ENCODE measurements at regions not wholly inside any gene's neighbourhood (a gene's known extent, or its start where the extent isn't known, plus 50 kb on each side); places are given as distances from the start of the nearest gene placed in this dataset.
A peak's percentile ranks its signal among the peaks of the same experiment; 100 is the strongest.

- H3K27me3 ChIP-seq (ENCODE audit: control insufficient read depth, insufficient read depth, low read length): no peaks in the 10 kb centered on the region
- H3K27ac ChIP-seq (ENCODE audit: insufficient read depth, low read length, poor library complexity, severe bottlenecking): no peak overlapping the region
- H3K4me3 Mint-ChIP-seq: no peak overlapping the region
- H3K27me3 Mint-ChIP-seq: no peaks in the 10 kb centered on the region
- no peak for ATAC-seq (ENCODE audit: low read depth in 2 of 2)
- H3K9me3 Mint-ChIP-seq: no peaks in the 10 kb centered on the region
- no peak for DNase-seq
- no peak overlapping the region for H3K4me3 ChIP-seq (ENCODE audit: low read depth, low read length)
- no peaks in the 10 kb centered on the region for H3K4me1 ChIP-seq (ENCODE audit: control insufficient read depth, insufficient read depth, low read length, poor library complexity, severe bottlenecking)
- H3K9me3 ChIP-seq (ENCODE audit: control insufficient read depth in 2 of 2, low read length in 2 of 2): no peaks in the 10 kb centered on the region
- H3K36me3 Mint-ChIP-seq: no peaks in the 10 kb centered on the region
- no peaks in the 10 kb centered on the region for H3K36me3 ChIP-seq (ENCODE audit: control insufficient read depth, insufficient read depth, low read length)
- H3K27ac Mint-ChIP-seq: no peak overlapping the region
- H3K4me1 Mint-ChIP-seq: no peaks in the 10 kb centered on the region
Measured at GRCh38 chr4:177573507-177573906, 131.3 kb upstream of the AGA start.

DNA sequence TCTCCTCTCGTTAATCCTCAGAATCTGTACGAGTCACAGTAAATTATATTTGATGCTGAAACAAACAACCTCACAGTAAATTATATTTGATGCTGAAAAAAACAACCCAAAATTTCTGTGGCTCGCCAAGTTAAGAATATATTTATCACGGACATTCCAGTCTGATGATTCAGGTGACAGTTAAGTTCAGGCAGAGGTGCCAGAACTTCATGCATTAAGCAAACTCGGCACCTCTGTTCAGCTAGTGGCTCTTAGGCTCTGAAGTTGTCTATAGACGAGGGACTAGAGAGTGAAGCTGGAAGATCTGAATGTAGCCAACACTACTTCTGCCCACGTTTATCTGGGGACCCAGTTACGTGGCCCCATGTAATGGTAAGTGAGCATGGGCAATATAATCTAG, 132.2 kb upstream of the AGA start:
- Histone ChIP-seq H3K4me3 (ENCODE audit: low read depth, low read length) (no peak overlapping the region), H3K4me1 (ENCODE audit: control insufficient read depth, insufficient read depth, low read length, poor library complexity, severe bottlenecking) (no peaks in the 10 kb centered on the region), H3K27ac (ENCODE audit: insufficient read depth, low read length, poor library complexity, severe bottlenecking) (no peak overlapping the region), H3K27me3 (ENCODE audit: control insufficient read depth, insufficient read depth, low read length) (no peaks in the 10 kb centered on the region), H3K9me3 (ENCODE audit: control insufficient read depth in 2 of 2, low read length in 2 of 2) (no peaks in the 10 kb centered on the region), H3K36me3 (ENCODE audit: control insufficient read depth, insufficient read depth, low read length) (no peaks in the 10 kb centered on the region)
- Mint-ChIP-seq H3K9me3 (no peaks in the 10 kb centered on the region), H3K36me3 (no peaks in the 10 kb centered on the region), H3K4me1 (no peaks in the 10 kb centered on the region), H3K27ac (no peak overlapping the region), H3K4me3 (no peak overlapping the region), H3K27me3 (no peaks in the 10 kb centered on the region)
- DNase-seq: no peak
- ATAC-seq (ENCODE audit: low read depth in 2 of 2): no peak

- no peak for DNase-seq
- H3K9me3 ChIP-seq (ENCODE audit: control insufficient read depth in 2 of 2, low read length in 2 of 2): no peaks in the 10 kb centered on the region
- Mint-ChIP-seq H3K4me3 (no peak overlapping the region), H3K4me1 (no peaks in the 10 kb centered on the region), H3K9me3 (no peaks in the 10 kb centered on the region), H3K27ac (no peak overlapping the region), H3K36me3 (no peaks in the 10 kb centered on the region), H3K27me3 (no peaks in the 10 kb centered on the region)
- no peaks in the 10 kb centered on the region for H3K27me3 ChIP-seq (ENCODE audit: control insufficient read depth, insufficient read depth, low read length)
- no peak for ATAC-seq (ENCODE audit: low read depth in 2 of 2)
- H3K27ac ChIP-seq (ENCODE audit: insufficient read depth, low read length, poor library complexity, severe bottlenecking): no peak overlapping the region
- H3K36me3 ChIP-seq (ENCODE audit: control insufficient read depth, insufficient read depth, low read length): no peaks in the 10 kb centered on the region
- no peak overlapping the region for H3K4me3 ChIP-seq (ENCODE audit: low read depth, low read length)
- no peaks in the 10 kb centered on the region for H3K4me1 ChIP-seq (ENCODE audit: control insufficient read depth, insufficient read depth, low read length, poor library complexity, severe bottlenecking)
Measured at GRCh38 chr4:177579649-177580048, 137.4 kb upstream of the AGA start.

DNA sequence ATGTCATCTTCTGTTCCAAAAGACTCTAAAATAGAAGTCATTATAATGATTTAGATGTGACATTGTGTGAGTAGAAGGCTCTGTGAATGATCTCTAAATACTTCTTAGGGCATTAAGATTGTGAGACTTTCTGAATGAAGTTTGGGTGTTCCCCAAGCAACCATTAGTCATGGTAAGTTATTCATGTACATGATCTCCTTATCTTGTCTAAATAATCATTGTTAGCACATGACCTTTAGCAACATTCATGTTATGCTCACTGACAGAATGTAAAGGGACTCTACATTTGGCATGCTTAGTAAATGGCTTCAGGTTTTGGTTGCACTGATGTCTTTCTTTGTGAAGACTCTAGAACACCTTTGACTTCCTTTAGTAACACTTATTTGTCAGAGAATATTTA, 140.8 kb upstream of the AGA start:
- no peak overlapping the region for H3K27ac ChIP-seq (ENCODE audit: insufficient read depth, low read length, poor library complexity, severe bottlenecking)
- no peak overlapping the region for H3K27ac Mint-ChIP-seq
- H3K27me3 ChIP-seq (ENCODE audit: control insufficient read depth, insufficient read depth, low read length): no peaks in the 10 kb centered on the region
- H3K27me3 Mint-ChIP-seq: no peaks in the 10 kb centered on the region
- H3K4me1 Mint-ChIP-seq: no peaks in the 10 kb centered on the region
- no peaks in the 10 kb centered on the region for H3K9me3 Mint-ChIP-seq
- no peaks in the 10 kb centered on the region for H3K36me3 Mint-ChIP-seq
- ATAC-seq (ENCODE audit: low read depth in 2 of 2): no peak
- H3K4me1 ChIP-seq (ENCODE audit: control insufficient read depth, insufficient read depth, low read length, poor library complexity, severe bottlenecking): no peaks in the 10 kb centered on the region
- no peaks in the 10 kb centered on the region for H3K36me3 ChIP-seq (ENCODE audit: control insufficient read depth, insufficient read depth, low read length)
- no peak for DNase-seq
- no peaks in the 10 kb centered on the region for H3K9me3 ChIP-seq (ENCODE audit: control insufficient read depth in 2 of 2, low read length in 2 of 2)
- no peak overlapping the region for H3K4me3 Mint-ChIP-seq
- H3K4me3 ChIP-seq (ENCODE audit: low read depth, low read length): no peak overlapping the region

DNA sequence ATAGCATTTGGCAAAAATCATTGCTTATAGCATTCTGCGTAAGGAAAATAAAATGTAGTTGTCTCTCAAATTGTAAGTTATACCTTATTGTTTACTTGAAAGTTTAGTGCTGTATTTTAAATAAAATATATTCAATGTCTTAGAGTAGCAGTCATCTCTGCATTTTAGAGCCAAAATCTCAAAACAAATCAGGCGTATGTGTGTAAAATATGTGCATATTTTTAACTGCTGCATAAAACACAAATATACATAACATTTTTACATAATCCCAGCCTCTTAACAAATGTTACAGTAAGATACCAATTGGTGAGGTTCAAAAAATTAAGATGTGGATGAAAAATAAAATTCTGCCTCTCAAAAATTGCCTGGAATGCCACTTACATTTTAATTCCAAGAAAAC, 145.8 kb upstream of the AGA start:
- H3K27ac Mint-ChIP-seq: no peak overlapping the region
- H3K4me3 ChIP-seq (ENCODE audit: low read depth, low read length): no peak overlapping the region
- H3K36me3 ChIP-seq (ENCODE audit: control insufficient read depth, insufficient read depth, low read length): no peaks in the 10 kb centered on the region
- H3K27ac ChIP-seq (ENCODE audit: insufficient read depth, low read length, poor library complexity, severe bottlenecking): no peak overlapping the region
- peaks cover 5% of the 10 kb centered on the region for H3K27me3 Mint-ChIP-seq
- no peaks in the 10 kb centered on the region for H3K36me3 Mint-ChIP-seq
- ATAC-seq (ENCODE audit: low read depth in 2 of 2): no peak
- no peak for DNase-seq
- no peaks in the 10 kb centered on the region for H3K9me3 ChIP-seq (ENCODE audit: control insufficient read depth in 2 of 2, low read length in 2 of 2)
- H3K27me3 ChIP-seq (ENCODE audit: control insufficient read depth, insufficient read depth, low read length): no peaks in the 10 kb centered on the region
- no peak overlapping the region for H3K4me3 Mint-ChIP-seq
- H3K4me1 Mint-ChIP-seq: no peaks in the 10 kb centered on the region
- H3K9me3 Mint-ChIP-seq: peaks cover 0 to 2% (median 0%) of the 10 kb centered on the region in 7 donors
- no peaks in the 10 kb centered on the region for H3K4me1 ChIP-seq (ENCODE audit: control insufficient read depth, insufficient read depth, low read length, poor library complexity, severe bottlenecking)

DNA sequence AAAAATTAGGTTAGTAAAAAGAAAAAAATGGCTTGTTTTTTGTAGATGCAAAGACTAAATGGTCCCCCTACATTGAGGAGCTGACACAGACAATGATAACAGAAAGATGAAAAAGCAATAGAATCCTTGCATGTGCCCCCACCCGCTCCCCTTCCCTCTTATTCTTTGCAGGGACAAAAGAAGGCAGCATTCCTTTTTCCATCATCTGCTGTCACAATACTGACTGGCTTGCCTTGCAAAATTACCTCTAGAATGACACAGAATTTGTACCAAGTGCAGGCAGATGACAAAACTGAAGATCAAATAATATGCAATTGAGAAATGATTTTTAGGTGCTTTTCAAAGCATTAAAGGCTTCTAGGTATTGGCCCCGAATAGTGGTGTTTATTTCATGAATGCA, 153.1 kb upstream of the AGA start:
- peaks cover 0 to 2% (median 0%) of the 10 kb centered on the region in 4 donors for H3K4me1 Mint-ChIP-seq
- Histone ChIP-seq H3K27me3 (ENCODE audit: control insufficient read depth, insufficient read depth, low read length) (no peaks in the 10 kb centered on the region), H3K4me1 (ENCODE audit: control insufficient read depth, insufficient read depth, low read length, poor library complexity, severe bottlenecking) (no peaks in the 10 kb centered on the region), H3K36me3 (ENCODE audit: control insufficient read depth, insufficient read depth, low read length) (no peaks in the 10 kb centered on the region), H3K9me3 (ENCODE audit: control insufficient read depth in 2 of 2, low read length in 2 of 2) (no peaks in the 10 kb centered on the region), H3K4me3 (ENCODE audit: low read depth, low read length) (no peak overlapping the region), H3K27ac (ENCODE audit: insufficient read depth, low read length, poor library complexity, severe bottlenecking) (no peak overlapping the region)
- H3K9me3 Mint-ChIP-seq: peaks cover 0 to 4% (median 0%) of the 10 kb centered on the region in 7 donors
- ATAC-seq (ENCODE audit: low read depth in 2 of 2) (no peak), DNase-seq (no peak)
- peaks cover 10% of the 10 kb centered on the region for H3K27me3 Mint-ChIP-seq
- H3K36me3 Mint-ChIP-seq: no peaks in the 10 kb centered on the region
- H3K4me3 Mint-ChIP-seq: no peak overlapping the region
- H3K27ac Mint-ChIP-seq: no peak overlapping the region

DNA sequence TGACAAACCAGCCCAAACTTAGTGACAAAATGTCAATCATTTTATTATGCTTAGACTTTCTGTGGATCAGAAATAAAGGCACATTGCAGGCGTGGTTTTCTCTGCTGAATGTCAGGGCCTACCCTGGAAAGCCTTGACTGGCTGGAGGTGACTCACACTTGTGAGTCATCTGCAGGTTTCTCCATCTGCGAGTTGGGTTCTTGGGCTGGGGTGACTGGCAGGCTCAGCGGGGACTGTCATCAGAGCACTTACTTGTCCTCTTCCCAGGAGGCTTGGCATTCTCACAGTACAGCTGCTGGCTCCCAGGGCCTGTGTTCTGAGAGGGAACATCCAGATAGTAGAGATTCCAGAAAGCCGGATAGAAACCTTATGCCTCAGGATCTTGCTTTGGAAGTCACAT, 153.8 kb upstream of the AGA start:
- H3K27ac Mint-ChIP-seq: no peak overlapping the region
- peaks cover 10% of the 10 kb centered on the region for H3K27me3 Mint-ChIP-seq
- Histone ChIP-seq H3K27me3 (ENCODE audit: control insufficient read depth, insufficient read depth, low read length) (no peaks in the 10 kb centered on the region), H3K9me3 (ENCODE audit: control insufficient read depth in 2 of 2, low read length in 2 of 2) (no peaks in the 10 kb centered on the region), H3K27ac (ENCODE audit: insufficient read depth, low read length, poor library complexity, severe bottlenecking) (no peak overlapping the region), H3K36me3 (ENCODE audit: control insufficient read depth, insufficient read depth, low read length) (no peaks in the 10 kb centered on the region), H3K4me3 (ENCODE audit: low read depth, low read length) (no peak overlapping the region), H3K4me1 (ENCODE audit: control insufficient read depth, insufficient read depth, low read length, poor library complexity, severe bottlenecking) (no peaks in the 10 kb centered on the region)
- ATAC-seq (ENCODE audit: low read depth in 2 of 2) (peak in 1 of 2 donors; percentile 39), DNase-seq (peak in 1 of 3 donors; percentile 34)
- no peaks in the 10 kb centered on the region for H3K36me3 Mint-ChIP-seq
- H3K4me1 Mint-ChIP-seq: peaks cover 0 to 2% (median 0%) of the 10 kb centered on the region in 4 donors
- peaks cover 0 to 4% (median 0%) of the 10 kb centered on the region in 7 donors for H3K9me3 Mint-ChIP-seq
- H3K4me3 Mint-ChIP-seq: no peak overlapping the region

GRCh38 chr4:177596991-177597390, 154.8 kb upstream of the AGA start:
- H3K27me3 ChIP-seq (ENCODE audit: control insufficient read depth, insufficient read depth, low read length): no peaks in the 10 kb centered on the region
- no peak overlapping the region for H3K27ac ChIP-seq (ENCODE audit: insufficient read depth, low read length, poor library complexity, severe bottlenecking)
- Mint-ChIP-seq H3K9me3 (peaks cover 0 to 4% (median 0%) of the 10 kb centered on the region in 7 donors), H3K27ac (no peak overlapping the region), H3K36me3 (no peaks in the 10 kb centered on the region), H3K27me3 (peaks cover 6% of the 10 kb centered on the region), H3K4me3 (no peak overlapping the region), H3K4me1 (peaks cover 0 to 2% (median 0%) of the 10 kb centered on the region in 4 donors)
- DNase-seq (no peak), ATAC-seq (ENCODE audit: low read depth in 2 of 2) (no peak)
- no peak overlapping the region for H3K4me3 ChIP-seq (ENCODE audit: low read depth, low read length)
- H3K9me3 ChIP-seq (ENCODE audit: control insufficient read depth in 2 of 2, low read length in 2 of 2): no peaks in the 10 kb centered on the region
- H3K36me3 ChIP-seq (ENCODE audit: control insufficient read depth, insufficient read depth, low read length): no peaks in the 10 kb centered on the region
- H3K4me1 ChIP-seq (ENCODE audit: control insufficient read depth, insufficient read depth, low read length, poor library complexity, severe bottlenecking): no peaks in the 10 kb centered on the region
